ENCODE measurements at regions not wholly inside any gene's neighbourhood (a gene's known extent, or its start where the extent isn't known, plus 50 kb on each side); places are given as distances from the start of the nearest gene placed in this dataset.

GRCh38 chr17:12485361-12485906 lies 180.3 kb upstream of the MYOCD start:
- Mint-ChIP-seq H3K9me3 (no peaks in the 10 kb centered on the region), H3K36me3 (ENCODE audit: low read depth) (0 out of 2 replicates have a peak, but pooled peaks cover 5% of the 10 kb centered on the region), H3K27ac (no peak overlapping the region), H3K4me1 (ENCODE audit: low read depth) (peaks cover 22% of the 10 kb centered on the region), H3K4me3 (no peak overlapping the region), H3K27me3 (ENCODE audit: insufficient read depth) (no peaks in the 10 kb centered on the region)
- TF ChIP-seq CTCF (IDR thresholded peaks at IDR 0.05), result no peak
- DNase-seq, result no peak

GRCh38 chr17:12489325-12489724 lies 176.4 kb upstream of the MYOCD start:
- TF ChIP-seq CTCF (IDR thresholded peaks at IDR 0.05), result no peak
- H3K9me3 Mint-ChIP-seq, result no peaks in the 10 kb centered on the region
- H3K36me3 Mint-ChIP-seq (ENCODE audit: low read depth), result no peaks in the 10 kb centered on the region
- H3K4me1 Mint-ChIP-seq (ENCODE audit: low read depth), result peaks cover 21% of the 10 kb centered on the region
- H3K4me3 Mint-ChIP-seq, result no peak overlapping the region
- no peak for DNase-seq
- H3K27me3 Mint-ChIP-seq (ENCODE audit: insufficient read depth), result no peaks in the 10 kb centered on the region
- H3K27ac Mint-ChIP-seq, result no peak overlapping the region

GRCh38 chr17:12492450-12492849 lies 173.2 kb upstream of the MYOCD start:
- Mint-ChIP-seq H3K36me3 (ENCODE audit: low read depth) (no peaks in the 10 kb centered on the region), H3K9me3 (no peaks in the 10 kb centered on the region), H3K4me3 (no peak overlapping the region), H3K27me3 (ENCODE audit: insufficient read depth) (no peaks in the 10 kb centered on the region), H3K4me1 (ENCODE audit: low read depth) (peaks cover 12% of the 10 kb centered on the region), H3K27ac (no peak overlapping the region)
- DNase-seq, result no peak
- TF ChIP-seq CTCF (IDR thresholded peaks at IDR 0.05), result no peak

- peaks cover 5% of the 10 kb centered on the region for H3K36me3 Mint-ChIP-seq (ENCODE audit: low read depth)
- no peak overlapping the region for H3K27ac Mint-ChIP-seq
- H3K27me3 Mint-ChIP-seq (ENCODE audit: insufficient read depth), result no peaks in the 10 kb centered on the region; the same call in 1 of the 2 replicates
- peaks cover 43% of the 10 kb centered on the region for H3K4me1 Mint-ChIP-seq (ENCODE audit: low read depth)
- no peak overlapping the region for H3K4me3 Mint-ChIP-seq
- H3K9me3 Mint-ChIP-seq, result no peaks in the 10 kb centered on the region
- no peak for DNase-seq
- TF ChIP-seq CTCF (IDR thresholded peaks at IDR 0.05), result no peak
These were observed 159.8 kb upstream of the MYOCD start for GRCh38 chr17:12505866-12506265.

- H3K36me3 Mint-ChIP-seq (ENCODE audit: low read depth), result peaks cover 5% of the 10 kb centered on the region
- no peaks in the 10 kb centered on the region for H3K9me3 Mint-ChIP-seq
- DNase-seq, result no peak
These were observed 158.6 kb upstream of the MYOCD start for GRCh38 chr17:12507026-12507595.

More at GRCh38 chr17:12507026-12507595, 158.6 kb upstream of the MYOCD start:
- no peak for TF ChIP-seq CTCF (IDR thresholded peaks at IDR 0.05)
- H3K27ac Mint-ChIP-seq, result no peak overlapping the region
- H3K27me3 Mint-ChIP-seq (ENCODE audit: insufficient read depth), result no peaks in the 10 kb centered on the region; the same call in 1 of the 2 replicates
- peaks cover 55% of the 10 kb centered on the region for H3K4me1 Mint-ChIP-seq (ENCODE audit: low read depth)
- H3K4me3 Mint-ChIP-seq, result no peak overlapping the region
